NCI-H82 treated with DMSO at 0.1 percent for 48 hours (cell line): ENCODE measurements at regions not wholly inside any gene's neighbourhood (a gene's known extent, or its start where the extent isn't known, plus 50 kb on each side); places are given as distances from the start of the nearest gene placed in this dataset.
A peak's percentile ranks its signal among the peaks of the same experiment; 100 is the strongest.
"Not testable (repeated sequence)": the region's sequence is repeated elsewhere in the genome, so short reads cannot be mapped to it uniquely, and the experiment has no call there.

Source experiments
- DNase-seq: peaks from one replicate; lab custom pipeline; 2025; ENCODE audit not compliant: unreplicated experiment; lab: John Stamatoyannopoulos, UW

DNA sequence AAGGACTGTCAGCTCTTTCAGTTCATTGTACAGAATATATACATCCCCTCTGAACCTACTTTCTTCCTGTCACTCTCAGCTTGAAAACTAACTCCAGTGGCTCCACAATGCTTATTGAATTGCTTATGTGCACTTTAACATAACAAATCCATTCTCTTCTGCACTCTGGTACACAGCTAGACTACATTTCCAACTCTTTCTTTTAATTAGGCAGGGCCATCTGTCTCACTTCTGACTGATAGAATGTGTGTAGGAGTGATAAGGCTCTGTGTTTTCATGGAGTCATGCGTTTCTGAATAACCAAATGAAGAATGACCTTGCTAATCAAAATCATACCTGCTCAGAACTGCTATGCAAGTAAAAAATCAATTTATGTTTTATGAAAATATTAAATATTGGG, 278.5 kb upstream of the CCDC179 start:
- DNase-seq, result no peak

- DNase-seq, result no peak
Observed at GRCh38 chr11:23143022-23143421, 282.7 kb upstream of the CCDC179 start.

- no peak for DNase-seq
Observed at GRCh38 chr11:23151819-23152218, 291.5 kb upstream of the CCDC179 start.

GRCh38 chr11:23155503-23155902, 295.2 kb upstream of the CCDC179 start:
- no peak for DNase-seq

DNA sequence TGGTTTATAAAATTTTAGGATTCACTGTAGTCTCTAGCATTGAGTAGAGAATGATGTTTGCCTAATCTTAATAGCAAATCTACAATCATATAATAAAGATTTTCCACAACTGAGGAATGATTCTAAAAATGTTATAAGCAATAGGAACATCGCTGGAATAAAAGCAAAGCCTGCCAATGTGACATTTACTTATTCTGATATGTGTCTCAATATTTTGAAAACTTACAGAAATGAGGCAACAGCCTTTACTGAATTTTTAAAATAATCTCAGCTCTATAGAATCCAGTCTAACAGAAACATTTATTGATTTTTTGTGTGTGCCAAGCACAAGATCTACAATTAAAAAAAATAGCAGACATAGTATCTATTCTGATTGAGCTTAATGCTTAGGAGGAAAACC, 303.7 kb upstream of the CCDC179 start:
- DNase-seq, result no peak

- no peak for DNase-seq
Observed at GRCh38 chr11:23166376-23166775, 306.1 kb upstream of the CCDC179 start.

GRCh38 chr11:23179609-23180008, 319.3 kb upstream of the CCDC179 start:
- DNase-seq, result no peak

- no peak for DNase-seq
Observed at GRCh38 chr11:23181022-23181807, 320.9 kb upstream of the CCDC179 start.

DNA sequence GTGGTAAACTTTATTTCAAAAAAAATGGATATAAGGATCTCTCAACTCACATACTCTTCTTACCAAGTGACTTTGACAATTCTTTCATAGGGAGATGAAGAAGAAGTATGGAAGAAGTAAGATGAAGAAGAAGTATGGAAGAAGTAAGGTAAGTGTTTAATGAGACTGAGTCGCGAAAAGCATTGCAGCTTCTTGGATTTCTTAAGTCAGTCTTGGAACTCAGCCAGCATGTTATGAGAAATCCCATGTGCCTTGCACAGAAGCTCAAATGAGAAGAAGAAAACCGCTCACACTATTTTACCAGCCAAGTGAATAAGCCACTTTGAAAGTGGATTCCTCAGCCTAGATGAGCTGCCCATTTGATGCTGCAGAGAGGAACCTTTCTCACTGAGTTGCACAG, 332.0 kb upstream of the CCDC179 start:
- DNase-seq, result peak; percentile 19

DNA sequence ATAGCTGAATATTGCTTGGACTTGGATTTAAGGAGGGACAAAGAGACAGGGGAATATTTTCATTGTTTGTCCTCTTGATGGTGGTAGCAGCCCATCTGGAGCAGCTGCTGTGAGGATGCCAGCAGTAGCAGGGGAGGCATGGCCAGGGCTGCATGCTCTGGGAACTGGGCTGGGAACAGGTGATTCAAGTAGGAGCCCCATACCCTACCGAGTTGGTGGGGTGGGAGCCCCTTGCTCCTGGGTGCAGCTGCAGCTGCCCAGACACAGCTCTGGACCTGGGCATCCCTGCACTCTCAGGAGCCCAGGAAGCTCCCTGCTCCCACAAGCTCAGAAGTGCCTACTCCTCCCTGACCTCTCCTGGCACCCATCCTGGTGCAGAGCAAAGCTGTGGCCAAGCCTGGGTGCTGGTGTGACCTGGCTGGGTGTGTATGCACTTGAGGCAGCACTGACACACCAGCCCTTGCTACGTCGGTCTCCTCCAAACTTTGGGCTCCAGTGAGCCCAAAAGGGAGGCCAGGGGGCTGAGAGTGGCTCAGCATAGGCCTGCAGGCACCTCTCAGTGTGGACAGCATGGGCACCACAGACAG, 341.8 kb upstream of the CCDC179 start:
- DNase-seq, result no peak

- DNase-seq, result no peak
Observed at GRCh38 chr11:23202611-23203010, 342.3 kb upstream of the CCDC179 start.

GRCh38 chr11:23205156-23205871, 345.0 kb upstream of the CCDC179 start:
- no peak for DNase-seq

DNA sequence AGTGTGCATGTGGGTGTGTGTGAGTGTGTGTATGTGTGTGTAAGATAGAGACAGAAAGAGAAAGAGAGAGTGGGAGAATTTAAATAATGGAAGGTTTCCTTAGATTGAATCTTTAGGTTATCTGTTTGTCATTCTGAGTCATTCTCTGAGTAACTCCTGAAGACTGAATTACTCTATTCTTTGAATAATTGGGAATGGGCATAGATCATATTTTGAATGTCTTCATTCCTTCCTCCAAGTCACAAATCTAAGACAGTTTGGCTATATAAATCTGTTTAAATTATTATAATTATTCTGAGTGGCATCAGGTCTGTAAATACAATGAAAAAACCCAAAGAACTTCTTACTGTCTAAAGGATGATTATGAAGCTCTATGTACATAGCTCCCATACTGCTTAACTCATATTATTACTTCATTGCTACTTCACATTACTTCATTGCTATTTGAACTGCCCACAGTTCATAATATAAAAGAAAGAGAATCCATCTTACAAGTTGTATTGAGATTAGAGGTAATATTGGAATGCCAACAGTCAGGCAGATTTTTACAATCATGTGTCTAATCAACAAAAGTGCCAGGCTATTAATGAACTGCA, 346.6 kb upstream of the CCDC179 start:
- DNase-seq, result no peak

DNA sequence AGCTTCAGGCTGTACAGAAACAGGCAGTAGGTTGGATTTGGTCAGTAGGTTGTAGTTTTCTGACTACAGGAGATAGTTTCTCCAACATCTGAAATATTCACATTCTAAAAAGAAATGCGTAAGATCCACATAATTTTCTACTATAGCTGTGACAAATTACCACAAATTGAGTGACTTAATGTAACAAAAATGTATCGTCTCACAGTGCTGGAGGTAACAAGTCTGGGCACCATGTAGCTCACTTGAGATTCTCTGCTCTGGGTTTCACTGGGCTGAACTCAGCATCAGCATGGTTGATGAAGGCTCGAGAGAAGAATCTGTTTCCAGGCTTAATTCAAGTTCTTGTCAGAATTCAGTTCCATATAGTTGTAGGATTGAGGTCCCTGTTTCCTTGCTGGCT, 350.9 kb upstream of the CCDC179 start:
- no peak for DNase-seq

DNA sequence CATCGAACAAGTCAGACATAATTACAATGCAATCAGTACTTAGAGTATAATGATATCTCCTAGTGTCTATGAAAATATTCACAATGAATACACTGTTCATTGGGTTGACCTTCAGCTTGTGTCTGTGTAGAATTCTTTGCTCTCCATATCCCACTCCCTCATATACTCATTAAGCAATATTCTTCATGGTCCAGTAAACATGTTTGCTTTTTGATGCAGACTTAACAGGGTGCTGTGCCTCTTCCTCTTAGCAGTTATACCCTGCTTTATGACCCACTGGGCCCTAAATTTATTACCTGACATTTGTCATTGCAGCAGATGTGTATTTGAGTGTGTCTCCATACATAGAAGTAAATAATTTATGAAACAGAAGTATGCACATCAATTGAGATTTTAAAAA, 352.5 kb upstream of the CCDC179 start:
- DNase-seq, result no peak

GRCh38 chr11:23217072-23217471, 356.8 kb upstream of the CCDC179 start:
- no peak for DNase-seq

DNA sequence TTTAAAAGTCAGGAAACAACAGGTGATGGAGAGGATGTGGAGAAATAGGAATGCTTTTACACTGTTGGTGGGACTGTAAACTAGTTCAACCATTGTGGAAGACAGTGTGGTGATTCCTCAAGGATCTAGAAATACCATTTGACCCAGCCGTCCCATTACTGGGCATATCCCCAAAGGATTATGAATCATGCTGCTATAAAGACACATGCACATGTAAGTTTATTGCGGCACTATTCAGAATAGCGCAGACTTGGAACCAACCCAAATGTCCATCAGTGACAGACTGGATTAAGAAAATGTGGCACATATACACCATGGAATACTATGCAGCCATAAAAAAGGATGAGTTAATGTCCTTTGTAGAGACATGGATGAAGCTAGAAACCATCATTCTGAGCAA, 359.8 kb upstream of the CCDC179 start:
- DNase-seq, result not testable (repeated sequence)

- DNase-seq, result no peak
Observed at GRCh38 chr11:23221366-23221765, 361.1 kb upstream of the CCDC179 start.

GRCh38 chr11:23226331-23227077, 366.2 kb upstream of the CCDC179 start:
- no peak for DNase-seq

DNA sequence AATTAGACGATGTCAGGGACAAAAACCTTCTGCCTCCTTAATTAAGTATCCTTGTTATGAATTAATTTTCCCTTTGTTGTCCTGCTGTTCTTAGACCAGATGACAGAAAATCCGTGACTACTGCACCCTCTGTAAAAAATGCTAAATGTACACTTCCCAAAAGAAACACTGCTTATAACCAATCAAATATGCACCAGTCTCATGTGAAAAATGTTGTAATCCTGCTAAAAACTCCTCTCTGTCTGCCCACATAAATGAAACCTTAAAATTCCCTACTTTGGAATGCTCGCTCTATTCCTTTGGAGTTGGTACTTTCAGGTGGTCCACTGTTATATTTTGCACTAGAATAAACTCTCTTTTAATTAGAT, 366.8 kb upstream of the CCDC179 start:
- DNase-seq, result no peak

- no peak for DNase-seq
Observed at GRCh38 chr11:23232652-23233051, 372.4 kb upstream of the CCDC179 start.
